Neural progenitor cell (in vitro differentiated cells): ENCODE measurements at regions not wholly inside any gene's neighbourhood (a gene's known extent, or its start where the extent isn't known, plus 50 kb on each side); places are given as distances from the start of the nearest gene placed in this dataset.

Experiments
- EZH2 ChIP-seq: fragments of 200-600 bp; sonication (generic); IDR thresholded peaks from 2 replicates; pipeline ENCODE4 v1.6.1; 2017; ENCODE audit warnings: antibody characterized with exemption, mild to moderate bottlenecking, moderate library complexity
- TF ChIP-seq, protein P1 (sequence below): fragments of 200-600 bp; sonication (generic); IDR thresholded peaks from 2 replicates; pipeline ENCODE4 v1.5.1; 2017; ENCODE audit warnings: antibody characterized with exemption, mild to moderate bottlenecking

DNA sequence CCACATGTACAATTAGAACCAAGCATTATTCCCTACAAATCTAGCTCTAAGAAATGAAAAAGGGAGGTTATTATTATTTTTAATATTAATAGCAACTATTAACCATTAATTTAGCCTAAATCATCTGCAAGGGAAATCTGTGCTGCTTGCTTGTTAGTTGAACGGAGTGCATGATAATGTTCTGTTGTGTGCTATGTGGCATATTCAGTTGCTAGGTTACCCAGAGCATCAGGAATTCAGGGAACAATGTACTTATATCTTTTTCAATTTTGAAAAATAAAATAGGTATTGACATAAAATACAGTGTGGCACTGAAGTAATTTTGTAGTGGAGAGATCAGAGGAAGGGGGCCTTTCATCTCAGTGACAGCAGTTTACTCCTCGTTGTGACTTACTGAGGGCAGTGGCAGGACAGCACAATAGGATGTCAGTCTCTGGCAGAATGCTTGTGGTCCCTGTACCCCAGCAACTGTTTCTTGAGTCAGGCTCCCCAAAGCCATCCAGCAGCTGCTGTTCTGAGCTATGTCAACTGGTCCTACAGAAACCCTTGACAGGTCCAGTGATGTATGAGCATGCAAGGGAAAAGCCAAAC, 173.6 kb downstream of the TMEM161B start:
- TF ChIP-seq, protein P1, sequence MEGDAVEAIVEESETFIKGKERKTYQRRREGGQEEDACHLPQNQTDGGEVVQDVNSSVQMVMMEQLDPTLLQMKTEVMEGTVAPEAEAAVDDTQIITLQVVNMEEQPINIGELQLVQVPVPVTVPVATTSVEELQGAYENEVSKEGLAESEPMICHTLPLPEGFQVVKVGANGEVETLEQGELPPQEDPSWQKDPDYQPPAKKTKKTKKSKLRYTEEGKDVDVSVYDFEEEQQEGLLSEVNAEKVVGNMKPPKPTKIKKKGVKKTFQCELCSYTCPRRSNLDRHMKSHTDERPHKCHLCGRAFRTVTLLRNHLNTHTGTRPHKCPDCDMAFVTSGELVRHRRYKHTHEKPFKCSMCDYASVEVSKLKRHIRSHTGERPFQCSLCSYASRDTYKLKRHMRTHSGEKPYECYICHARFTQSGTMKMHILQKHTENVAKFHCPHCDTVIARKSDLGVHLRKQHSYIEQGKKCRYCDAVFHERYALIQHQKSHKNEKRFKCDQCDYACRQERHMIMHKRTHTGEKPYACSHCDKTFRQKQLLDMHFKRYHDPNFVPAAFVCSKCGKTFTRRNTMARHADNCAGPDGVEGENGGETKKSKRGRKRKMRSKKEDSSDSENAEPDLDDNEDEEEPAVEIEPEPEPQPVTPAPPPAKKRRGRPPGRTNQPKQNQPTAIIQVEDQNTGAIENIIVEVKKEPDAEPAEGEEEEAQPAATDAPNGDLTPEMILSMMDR, result no peak
- TF ChIP-seq EZH2, result no peak
